ENCODE measurements at regions not wholly inside any gene's neighbourhood (a gene's known extent, or its start where the extent isn't known, plus 50 kb on each side); places are given as distances from the start of the nearest gene placed in this dataset.

DNA sequence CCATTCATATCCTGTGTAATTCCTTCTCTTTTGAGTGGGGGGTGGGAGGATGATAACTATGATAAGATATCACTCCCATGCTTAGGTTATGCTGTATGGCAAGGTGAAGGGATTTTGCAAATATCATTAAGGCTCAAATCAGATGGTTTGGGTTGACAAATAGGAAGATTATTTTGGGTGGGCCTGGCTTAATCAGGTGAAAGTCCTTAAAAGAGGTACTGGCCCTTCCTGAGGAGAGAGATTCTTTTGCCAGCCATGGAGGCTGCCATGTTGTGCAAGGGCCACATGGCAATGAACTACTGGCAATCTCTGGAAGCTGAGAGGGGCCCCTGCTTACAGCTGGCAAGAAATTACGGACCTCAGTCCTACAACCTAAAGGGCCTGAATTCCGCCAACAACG lies 174.6 kb upstream of the FOXD3 start:
- TF ChIP-seq, protein P1, sequence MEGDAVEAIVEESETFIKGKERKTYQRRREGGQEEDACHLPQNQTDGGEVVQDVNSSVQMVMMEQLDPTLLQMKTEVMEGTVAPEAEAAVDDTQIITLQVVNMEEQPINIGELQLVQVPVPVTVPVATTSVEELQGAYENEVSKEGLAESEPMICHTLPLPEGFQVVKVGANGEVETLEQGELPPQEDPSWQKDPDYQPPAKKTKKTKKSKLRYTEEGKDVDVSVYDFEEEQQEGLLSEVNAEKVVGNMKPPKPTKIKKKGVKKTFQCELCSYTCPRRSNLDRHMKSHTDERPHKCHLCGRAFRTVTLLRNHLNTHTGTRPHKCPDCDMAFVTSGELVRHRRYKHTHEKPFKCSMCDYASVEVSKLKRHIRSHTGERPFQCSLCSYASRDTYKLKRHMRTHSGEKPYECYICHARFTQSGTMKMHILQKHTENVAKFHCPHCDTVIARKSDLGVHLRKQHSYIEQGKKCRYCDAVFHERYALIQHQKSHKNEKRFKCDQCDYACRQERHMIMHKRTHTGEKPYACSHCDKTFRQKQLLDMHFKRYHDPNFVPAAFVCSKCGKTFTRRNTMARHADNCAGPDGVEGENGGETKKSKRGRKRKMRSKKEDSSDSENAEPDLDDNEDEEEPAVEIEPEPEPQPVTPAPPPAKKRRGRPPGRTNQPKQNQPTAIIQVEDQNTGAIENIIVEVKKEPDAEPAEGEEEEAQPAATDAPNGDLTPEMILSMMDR (conservative IDR thresholded peaks at IDR 0.05; ENCODE audit: low read length), result no peak
- TF ChIP-seq EZH2phosphoT487 (IDR thresholded peaks at IDR 0.05; ENCODE audit: borderline replicate concordance), result no peak
